ENCODE measurements at regions not wholly inside any gene's neighbourhood (a gene's known extent, or its start where the extent isn't known, plus 50 kb on each side); places are given as distances from the start of the nearest gene placed in this dataset.

DNA sequence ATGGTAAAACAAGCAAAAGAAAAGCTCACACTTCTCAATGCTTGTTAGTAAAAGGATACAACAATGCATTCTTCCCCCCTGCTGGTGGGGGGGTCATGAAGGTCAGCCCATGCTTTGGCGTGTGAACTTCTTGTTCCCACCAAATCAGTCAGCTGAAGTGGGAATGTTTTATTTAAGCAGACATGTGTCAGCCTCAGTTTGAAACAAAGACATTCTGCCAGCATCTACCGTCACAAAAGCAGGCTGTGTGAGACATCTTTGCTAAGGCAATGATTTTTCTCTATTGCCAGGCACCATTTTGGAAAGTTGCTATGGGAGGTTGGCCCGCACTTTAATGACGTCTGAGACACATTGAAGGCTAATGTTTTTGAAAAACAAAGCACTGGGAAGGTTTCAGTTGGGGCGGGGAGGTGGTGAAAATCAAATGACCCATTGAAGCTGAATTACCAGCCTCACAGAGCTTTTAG lies 206.6 kb downstream of the TLE3 start:
- TF ChIP-seq MAX (IDR thresholded peaks at IDR 0.05) (no peak), EP300 (IDR thresholded peaks at IDR 0.05; ENCODE audit: borderline replicate concordance) (no peak), NFIC (IDR thresholded peaks at IDR 0.05) (no peak), EGR1 (IDR thresholded peaks at IDR 0.05) (no peak), TAF1 (IDR thresholded peaks at IDR 0.05; ENCODE audit: low read depth) (no peak), ZBTB7A (IDR thresholded peaks at IDR 0.05; ENCODE audit: low read depth) (no peak), TEAD4 (IDR thresholded peaks at IDR 0.05) (no peak), TCF12 (IDR thresholded peaks at IDR 0.05; ENCODE audit: low read depth) (no peak), FOXM1 (IDR thresholded peaks at IDR 0.05; ENCODE audit: borderline replicate concordance, low read depth) (no peak), CEBPB (IDR thresholded peaks at IDR 0.05) (no peak), RAD21 (IDR thresholded peaks at IDR 0.05; ENCODE audit: low read depth) (no peak), CREB1 (IDR thresholded peaks at IDR 0.05; ENCODE audit: low read depth) (no peak), YY1 (IDR thresholded peaks at IDR 0.05; ENCODE audit: low read depth) (no peak)
- TF ChIP-seq, protein P1, sequence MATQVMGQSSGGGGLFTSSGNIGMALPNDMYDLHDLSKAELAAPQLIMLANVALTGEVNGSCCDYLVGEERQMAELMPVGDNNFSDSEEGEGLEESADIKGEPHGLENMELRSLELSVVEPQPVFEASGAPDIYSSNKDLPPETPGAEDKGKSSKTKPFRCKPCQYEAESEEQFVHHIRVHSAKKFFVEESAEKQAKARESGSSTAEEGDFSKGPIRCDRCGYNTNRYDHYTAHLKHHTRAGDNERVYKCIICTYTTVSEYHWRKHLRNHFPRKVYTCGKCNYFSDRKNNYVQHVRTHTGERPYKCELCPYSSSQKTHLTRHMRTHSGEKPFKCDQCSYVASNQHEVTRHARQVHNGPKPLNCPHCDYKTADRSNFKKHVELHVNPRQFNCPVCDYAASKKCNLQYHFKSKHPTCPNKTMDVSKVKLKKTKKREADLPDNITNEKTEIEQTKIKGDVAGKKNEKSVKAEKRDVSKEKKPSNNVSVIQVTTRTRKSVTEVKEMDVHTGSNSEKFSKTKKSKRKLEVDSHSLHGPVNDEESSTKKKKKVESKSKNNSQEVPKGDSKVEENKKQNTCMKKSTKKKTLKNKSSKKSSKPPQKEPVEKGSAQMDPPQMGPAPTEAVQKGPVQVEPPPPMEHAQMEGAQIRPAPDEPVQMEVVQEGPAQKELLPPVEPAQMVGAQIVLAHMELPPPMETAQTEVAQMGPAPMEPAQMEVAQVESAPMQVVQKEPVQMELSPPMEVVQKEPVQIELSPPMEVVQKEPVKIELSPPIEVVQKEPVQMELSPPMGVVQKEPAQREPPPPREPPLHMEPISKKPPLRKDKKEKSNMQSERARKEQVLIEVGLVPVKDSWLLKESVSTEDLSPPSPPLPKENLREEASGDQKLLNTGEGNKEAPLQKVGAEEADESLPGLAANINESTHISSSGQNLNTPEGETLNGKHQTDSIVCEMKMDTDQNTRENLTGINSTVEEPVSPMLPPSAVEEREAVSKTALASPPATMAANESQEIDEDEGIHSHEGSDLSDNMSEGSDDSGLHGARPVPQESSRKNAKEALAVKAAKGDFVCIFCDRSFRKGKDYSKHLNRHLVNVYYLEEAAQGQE (IDR thresholded peaks at IDR 0.05; ENCODE audit: low read depth) = no peak
- TF ChIP-seq, protein P2, sequence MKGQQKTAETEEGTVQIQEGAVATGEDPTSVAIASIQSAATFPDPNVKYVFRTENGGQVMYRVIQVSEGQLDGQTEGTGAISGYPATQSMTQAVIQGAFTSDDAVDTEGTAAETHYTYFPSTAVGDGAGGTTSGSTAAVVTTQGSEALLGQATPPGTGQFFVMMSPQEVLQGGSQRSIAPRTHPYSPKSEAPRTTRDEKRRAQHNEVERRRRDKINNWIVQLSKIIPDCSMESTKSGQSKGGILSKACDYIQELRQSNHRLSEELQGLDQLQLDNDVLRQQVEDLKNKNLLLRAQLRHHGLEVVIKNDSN (IDR thresholded peaks at IDR 0.05) = no peak

- TF ChIP-seq, protein P2 (IDR thresholded peaks at IDR 0.05) = no peak
- TF ChIP-seq NFIC (IDR thresholded peaks at IDR 0.05) = no peak
- no peak for TF ChIP-seq FOXM1 (IDR thresholded peaks at IDR 0.05; ENCODE audit: borderline replicate concordance, low read depth)
These were observed 206.1 kb downstream of the TLE3 start for GRCh38 chr15:69891606-69892005.

DNA sequence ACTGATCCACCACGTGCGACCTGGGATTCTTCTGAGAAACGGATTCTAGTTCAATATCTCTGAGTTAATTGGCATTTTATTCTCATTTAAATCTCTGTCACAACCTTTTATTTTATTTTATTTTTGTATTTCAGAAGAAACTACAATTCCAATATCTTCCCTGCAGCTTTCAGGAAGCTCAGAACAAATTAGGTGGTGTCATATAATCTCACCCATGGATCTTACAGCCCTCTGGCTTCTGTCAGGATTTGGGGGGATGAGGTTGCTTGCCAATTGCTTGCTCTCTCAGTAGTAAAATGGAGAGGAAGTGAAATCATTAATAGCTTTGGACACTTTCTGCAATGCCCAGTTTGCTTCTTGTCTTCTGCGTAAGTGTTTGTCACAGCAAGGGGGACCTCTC lies 205.4 kb downstream of the TLE3 start:
- TF ChIP-seq CEBPB (IDR thresholded peaks at IDR 0.05) = no peak
- TF ChIP-seq, protein P1 (IDR thresholded peaks at IDR 0.05; ENCODE audit: low read depth) = no peak
- TF ChIP-seq CREB1 (IDR thresholded peaks at IDR 0.05; ENCODE audit: low read depth) = no peak
- TF ChIP-seq TCF12 (IDR thresholded peaks at IDR 0.05; ENCODE audit: low read depth) = no peak
- TF ChIP-seq YY1 (IDR thresholded peaks at IDR 0.05; ENCODE audit: low read depth) = no peak
- TF ChIP-seq, protein P2 (IDR thresholded peaks at IDR 0.05) = no peak
- TF ChIP-seq MAX (IDR thresholded peaks at IDR 0.05) = no peak
- no peak for TF ChIP-seq EGR1 (IDR thresholded peaks at IDR 0.05)
- TF ChIP-seq ZBTB7A (IDR thresholded peaks at IDR 0.05; ENCODE audit: low read depth) = no peak

DNA sequence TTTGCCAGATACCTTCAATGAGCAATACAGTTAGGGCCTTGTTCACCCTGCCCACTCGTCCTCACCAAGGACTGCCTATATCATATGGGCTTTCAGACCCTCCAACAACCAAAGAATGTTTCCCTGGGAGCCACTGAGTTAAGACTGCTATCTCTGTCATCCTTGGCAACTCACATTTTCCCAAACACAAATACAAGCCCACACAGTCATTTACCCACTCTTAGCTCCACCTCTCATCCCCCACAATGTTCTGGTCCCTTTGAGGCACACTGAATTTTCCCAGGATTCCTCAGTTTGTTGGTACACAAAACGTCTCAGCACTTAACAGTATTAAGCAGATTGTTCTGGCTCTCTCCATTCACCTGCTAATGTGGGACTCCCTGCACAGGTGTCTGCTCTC lies 204.6 kb downstream of the TLE3 start:
- no peak for TF ChIP-seq EGR1 (IDR thresholded peaks at IDR 0.05)
- TF ChIP-seq FOXM1 (IDR thresholded peaks at IDR 0.05; ENCODE audit: borderline replicate concordance, low read depth) = no peak
- TF ChIP-seq, protein P1 (IDR thresholded peaks at IDR 0.05; ENCODE audit: low read depth) = no peak
- TF ChIP-seq, protein P2 (IDR thresholded peaks at IDR 0.05) = no peak
- TF ChIP-seq CEBPB (IDR thresholded peaks at IDR 0.05) = no peak
- TF ChIP-seq CREB1 (IDR thresholded peaks at IDR 0.05; ENCODE audit: low read depth) = no peak
- TF ChIP-seq MAX (IDR thresholded peaks at IDR 0.05) = no peak
- no peak for TF ChIP-seq YY1 (IDR thresholded peaks at IDR 0.05; ENCODE audit: low read depth)
- TF ChIP-seq TEAD4 (IDR thresholded peaks at IDR 0.05) = no peak
- TF ChIP-seq TCF12 (IDR thresholded peaks at IDR 0.05; ENCODE audit: low read depth) = no peak
- TF ChIP-seq EP300 (IDR thresholded peaks at IDR 0.05; ENCODE audit: borderline replicate concordance) = no peak
- TF ChIP-seq ZBTB7A (IDR thresholded peaks at IDR 0.05; ENCODE audit: low read depth) = no peak
- TF ChIP-seq NFIC (IDR thresholded peaks at IDR 0.05) = no peak
- no peak for TF ChIP-seq RAD21 (IDR thresholded peaks at IDR 0.05; ENCODE audit: low read depth)

Measured in Ishikawa (cell line).